M059J (cell line): ENCODE measurements at regions not wholly inside any gene's neighbourhood (a gene's known extent, or its start where the extent isn't known, plus 50 kb on each side); places are given as distances from the start of the nearest gene placed in this dataset.

Experiments used
- DNase-seq: peaks from one replicate; pipeline ENCODE4 v3.0.0-alpha.2; 2012; ENCODE audit warnings: low read depth

DNA sequence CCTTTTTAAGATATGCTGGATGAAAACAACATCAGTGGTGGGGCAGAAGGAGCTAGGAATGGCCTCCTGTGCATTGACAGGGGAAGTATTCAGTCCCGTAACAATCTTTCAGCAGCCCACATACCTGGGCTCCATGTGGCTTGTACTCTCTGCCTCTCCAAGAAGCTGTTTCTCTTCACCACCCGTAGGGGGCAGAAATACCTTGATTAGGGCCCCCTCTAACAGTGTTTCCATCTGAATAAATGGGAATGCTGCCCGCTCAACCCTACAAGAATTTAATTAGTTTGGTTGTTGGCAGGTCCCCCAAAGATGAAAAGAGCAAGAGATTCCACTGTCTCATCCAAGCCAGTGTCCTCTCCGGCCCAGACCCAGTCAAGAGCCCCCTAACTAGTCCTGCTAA lies 155.2 kb downstream of the SMIM20 start:
- DNase-seq, result peak; percentile 52

DNA sequence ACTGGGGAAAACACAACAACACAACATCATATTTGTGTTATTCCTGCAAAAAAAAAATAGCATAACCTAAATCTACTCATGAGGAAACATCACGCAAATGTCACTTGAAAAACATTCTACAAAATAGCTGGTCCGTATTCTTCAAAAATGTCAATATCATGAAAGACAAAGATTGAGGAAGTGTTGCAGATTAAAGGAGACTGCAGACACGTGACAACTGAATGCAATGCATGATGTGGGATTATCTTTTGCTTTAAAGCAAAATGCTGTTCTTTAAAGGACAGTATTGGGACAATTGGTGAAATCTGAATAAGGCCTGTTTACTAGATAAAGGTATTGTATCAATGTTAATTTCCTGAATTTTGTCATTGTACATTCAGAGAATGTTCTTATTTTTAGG lies 157.7 kb downstream of the SMIM20 start:
- DNase-seq, result no peak

DNA sequence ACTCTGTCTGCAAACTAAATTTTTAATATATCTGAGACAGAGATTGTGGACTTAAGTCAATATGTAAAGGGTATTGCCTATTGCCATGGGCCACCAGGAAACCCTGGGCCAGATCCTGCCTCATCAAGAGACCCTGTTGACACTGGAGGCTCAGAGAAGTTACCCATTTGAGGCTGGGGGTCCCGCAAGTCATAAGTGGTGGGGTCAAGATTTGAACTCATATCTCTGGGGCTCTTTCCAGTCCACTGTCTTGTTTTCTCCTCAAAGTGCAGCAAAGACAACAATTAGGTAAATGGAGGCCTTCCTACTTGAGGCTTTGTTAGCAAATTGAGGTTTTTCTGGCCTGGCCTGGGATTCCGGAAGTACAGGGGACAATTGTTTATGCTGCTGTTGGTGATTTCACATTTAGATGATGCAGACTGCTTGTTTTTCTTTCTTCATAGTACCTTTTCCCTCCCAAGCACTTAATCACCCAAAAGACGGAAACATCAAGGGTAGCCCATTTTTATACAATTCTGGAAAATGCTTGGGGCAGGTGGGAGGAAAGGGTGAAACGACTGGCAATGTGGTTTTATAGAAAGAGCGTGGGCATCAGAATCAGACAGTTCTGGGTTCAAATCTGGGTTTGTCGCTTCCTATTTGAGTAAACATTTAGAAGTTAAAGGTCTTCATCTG lies 160.0 kb downstream of the SMIM20 start:
- DNase-seq, result no peak

DNA sequence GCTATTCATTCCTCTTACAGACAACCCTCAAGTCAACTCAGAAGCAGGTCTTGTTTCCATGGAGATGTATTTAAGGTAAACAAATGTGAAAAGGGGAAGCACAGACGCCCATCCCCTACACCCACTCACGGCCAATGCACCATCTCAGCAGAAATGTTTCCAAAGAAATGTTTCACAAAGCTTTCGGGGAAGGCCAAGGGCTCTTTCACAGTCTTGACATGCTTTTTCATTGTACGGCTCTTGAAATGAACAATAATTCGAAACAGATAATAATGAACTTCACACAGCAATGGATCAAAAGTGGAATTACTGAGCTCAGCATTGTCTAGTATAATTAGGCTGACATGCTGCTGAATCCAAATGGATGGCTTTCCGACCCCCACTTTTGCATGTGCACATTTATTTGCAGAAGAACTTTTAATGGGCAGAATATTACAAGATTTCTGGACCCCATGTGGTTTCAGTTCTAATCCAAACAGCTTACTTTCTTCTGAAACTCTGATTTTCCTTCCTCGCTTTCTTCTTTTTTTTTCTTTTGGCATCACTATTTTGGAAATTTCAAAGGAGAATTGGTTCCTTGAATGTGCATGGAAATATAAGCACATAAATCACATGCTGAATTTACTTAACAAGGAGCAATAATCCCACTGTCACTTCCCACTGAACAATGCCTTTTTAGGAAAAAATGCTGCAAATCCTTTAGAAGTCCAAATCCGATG lies 160.9 kb downstream of the SMIM20 start:
- DNase-seq, result no peak

DNA sequence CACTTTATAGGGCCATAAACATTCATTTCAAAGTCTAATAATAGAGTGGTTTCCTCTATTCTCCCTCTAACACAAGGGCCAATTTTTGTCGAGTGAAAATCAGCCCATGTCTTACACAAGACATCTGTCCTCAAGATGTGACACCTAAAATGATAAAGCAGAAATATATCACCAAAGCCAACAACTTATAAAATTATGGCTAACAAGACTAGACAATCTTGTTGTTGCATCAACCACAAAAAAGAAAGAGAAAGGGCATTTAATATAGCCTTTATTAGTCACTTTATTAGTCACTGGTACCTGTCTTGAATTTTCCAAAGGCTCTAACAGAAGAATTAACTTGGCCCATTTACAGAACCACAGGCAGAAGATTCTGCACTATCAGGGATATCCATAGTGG lies 161.6 kb downstream of the SMIM20 start:
- DNase-seq, result peak; percentile 54

DNA sequence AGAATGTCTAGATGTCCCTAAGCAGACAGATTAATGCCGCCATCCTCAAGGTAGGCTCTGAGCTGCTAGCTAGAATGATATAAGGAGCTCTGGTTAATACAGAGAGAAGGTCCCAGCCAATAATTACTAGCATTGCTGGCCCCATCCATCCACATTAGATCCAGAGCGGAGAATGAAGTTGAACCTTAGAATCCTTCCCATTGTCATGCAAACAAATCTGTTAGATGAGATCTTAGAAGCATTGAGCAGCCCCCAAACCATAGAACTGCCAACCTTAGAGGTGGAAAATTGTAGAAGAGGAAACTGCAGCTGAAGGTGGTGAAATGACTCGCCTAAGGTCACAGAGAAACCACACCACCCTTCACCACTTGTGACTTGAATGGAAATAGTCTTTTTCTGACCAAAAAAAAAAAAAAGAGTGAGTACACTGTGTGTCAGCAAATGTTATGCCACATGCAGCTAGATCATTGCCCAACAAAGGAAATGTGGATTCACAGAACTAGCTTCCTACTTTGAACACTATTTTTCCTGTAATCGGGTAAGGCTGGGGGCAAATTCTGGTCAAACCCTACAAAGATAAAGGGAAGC lies 162.1 kb downstream of the SMIM20 start:
- DNase-seq, result peak; percentile 73

DNA sequence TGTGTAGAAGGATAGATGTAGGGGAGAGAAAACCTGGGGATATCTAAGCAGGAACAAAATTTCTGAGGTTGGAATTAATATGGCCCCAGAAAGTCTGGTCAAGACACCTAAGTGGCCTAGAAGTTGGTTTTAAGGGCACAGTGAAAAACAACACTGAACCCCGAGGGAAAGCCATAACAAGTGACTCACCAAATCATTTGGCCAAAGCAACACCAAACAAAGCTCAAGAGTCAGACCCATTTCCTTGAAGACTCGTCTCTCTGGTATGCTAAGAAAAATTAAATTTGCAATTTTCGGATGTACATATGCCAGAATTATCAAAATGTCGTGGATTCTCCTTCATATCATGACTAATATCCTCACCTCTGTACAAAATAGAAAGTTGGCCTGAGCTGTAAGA lies 162.9 kb downstream of the SMIM20 start:
- DNase-seq, result peak; percentile 80

DNA sequence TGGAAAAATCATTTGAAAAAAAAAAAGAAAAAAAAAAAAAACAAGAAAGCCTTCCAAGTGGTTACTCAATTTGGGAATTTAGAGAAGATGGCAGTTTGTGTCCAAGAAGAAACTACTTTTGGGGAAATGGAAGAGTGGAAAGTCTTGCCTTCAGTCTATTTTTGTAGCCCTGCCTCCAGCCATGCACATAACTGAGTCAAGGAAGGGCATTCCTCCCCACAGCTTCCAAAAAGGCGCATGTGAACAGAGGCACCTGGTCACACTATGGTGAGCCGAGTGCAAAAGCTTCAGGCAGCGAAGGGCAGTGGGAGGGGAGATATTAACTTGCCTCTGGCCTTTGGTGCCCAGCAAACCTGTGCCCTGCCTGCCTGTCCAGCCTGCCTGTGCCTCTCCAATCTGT lies 163.7 kb downstream of the SMIM20 start:
- DNase-seq, result no peak

DNA sequence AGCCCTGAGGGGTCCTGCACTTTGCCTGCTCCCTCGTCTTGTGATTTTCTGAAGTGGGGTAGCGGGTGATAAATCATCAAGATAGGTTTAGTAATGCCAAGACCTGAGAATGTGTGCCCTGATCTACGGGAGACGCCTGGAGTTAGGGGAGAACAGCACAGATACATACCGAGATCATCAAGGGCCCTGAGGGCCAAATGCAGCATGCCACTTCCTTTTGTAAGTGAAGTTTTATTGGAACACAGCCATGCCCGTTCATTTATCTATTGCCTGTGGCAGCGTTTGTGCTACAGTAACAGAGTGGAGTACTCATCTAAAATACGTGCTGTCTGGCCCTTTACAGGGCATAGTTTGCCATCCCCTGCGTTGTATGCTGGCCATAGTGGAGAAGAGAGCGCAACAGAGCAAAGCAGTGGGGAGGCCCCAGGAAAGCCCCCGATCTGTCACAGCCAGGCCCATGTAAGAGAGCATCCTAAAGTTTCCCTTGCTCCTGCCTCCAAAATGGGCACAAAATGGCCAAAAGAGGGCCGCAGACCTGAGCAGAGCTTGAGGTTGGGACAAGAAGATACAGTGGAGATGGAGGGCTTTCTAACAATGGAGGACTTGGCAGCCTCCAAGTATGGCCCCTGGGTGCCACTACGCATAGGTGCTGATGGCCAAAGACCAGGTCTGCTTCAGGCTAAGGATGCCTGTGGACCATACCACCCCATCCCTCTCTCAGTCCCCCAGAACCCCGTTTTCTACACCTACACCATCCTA lies 167.0 kb downstream of the SMIM20 start:
- no peak for DNase-seq

DNA sequence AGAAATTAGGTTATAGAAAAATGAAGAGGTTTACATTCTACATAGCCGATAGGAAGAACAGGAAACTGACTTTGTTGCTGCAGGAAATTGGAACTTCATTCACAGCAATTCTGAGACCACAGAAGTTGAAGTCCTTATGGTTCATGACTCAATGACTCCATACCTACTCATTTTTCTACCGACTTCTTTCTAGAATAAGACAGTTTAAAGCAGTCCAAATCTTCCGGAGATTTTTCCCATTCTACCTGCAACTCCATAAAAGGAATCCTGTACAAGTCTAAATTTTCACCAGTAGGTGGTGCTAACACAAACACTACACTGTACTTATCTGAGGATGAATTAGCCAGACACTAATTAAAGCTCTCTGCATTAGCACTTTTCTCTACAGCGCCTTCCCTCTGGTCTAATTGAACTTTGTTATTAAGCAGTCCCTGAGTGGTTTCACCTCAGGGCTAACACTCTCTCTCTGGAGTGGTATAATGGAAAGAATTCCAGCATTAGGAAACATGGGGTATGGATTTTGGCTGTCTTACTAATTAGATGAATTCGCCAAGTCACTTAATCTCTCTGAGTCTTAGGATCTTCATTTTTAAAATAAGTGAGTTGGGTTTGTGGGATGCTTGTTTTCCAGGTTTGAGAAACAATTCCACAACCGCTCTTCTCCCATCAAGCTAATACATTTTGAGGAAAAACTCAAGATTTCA lies 167.9 kb downstream of the SMIM20 start:
- peak; percentile 47 for DNase-seq

DNA sequence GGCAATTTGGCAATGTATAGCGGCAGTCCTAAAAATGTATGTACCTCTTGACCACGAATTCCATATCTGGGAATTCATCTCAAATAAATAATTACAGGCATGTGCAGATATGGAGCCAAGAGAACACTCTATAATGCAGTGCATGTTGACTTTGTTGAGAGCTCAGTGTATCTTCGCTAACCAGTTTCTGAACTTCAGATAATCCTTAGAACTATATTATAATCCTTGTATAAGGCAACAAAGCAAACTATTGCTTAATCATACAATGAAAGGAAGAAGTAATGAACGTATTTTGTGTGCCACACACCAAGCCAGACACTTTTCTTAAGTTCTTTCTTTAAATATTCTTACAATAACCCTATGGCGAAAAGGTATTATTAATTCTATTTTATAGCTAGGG lies 168.5 kb downstream of the SMIM20 start:
- DNase-seq, result no peak

DNA sequence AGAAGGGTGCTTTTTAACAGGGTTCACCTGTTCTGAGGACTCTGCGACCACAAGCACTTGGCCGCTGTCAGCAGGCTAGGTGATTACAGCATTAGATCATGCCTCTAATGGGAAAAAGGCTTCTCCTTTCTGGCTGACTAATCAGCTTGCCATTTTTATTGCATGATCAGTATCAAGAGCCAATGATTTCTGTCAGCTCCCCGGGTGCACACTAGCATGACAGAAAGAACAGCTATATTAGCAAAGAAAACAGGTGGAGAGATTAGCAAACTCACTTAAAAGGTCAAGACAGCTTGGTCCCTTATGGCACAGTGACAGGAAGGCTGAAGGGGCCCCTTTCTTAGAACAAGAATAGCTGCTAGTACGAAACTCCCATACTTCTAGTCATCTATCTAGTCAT lies 170.0 kb downstream of the SMIM20 start:
- DNase-seq, result peak; percentile 94

DNA sequence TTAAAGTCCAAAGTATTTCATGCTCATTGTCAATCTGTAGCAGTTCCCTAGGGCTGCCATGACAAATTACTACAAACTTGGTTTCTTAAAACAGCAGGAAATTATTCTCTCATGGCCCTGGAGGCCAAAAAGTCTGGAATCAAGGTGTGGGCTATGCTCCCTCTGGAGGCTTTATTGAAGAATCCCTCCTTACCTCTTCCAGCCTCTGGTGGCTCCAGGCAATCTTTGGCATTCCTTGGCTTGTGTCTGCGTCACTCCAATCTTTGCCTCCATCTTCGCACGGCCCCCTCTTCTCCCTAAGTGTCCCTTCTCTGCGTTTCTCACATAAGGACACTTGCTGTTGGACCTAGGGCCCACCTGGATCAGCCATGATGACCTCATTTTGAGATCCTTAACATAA lies 170.4 kb downstream of the SMIM20 start:
- peak; percentile 48 for DNase-seq

DNA sequence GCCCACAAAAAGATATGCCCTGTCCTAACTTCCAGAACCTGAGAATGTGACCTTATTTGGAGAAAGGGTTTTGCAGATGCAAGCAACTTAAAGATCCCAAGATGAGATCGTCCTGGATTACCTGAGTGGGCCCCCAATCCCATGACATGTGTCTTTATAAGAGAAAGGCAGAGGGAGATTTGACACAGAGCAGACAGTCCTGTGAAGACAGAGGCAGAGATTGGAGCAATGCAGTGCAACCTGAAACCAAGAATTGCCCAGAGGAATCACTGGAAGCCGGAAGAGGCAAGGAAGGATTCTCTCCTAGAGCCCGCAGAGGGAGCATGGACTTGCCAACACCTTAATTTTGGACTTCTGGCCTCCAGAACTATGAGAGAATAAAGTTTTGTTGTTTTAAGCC lies 171.5 kb downstream of the SMIM20 start:
- DNase-seq, result no peak

DNA sequence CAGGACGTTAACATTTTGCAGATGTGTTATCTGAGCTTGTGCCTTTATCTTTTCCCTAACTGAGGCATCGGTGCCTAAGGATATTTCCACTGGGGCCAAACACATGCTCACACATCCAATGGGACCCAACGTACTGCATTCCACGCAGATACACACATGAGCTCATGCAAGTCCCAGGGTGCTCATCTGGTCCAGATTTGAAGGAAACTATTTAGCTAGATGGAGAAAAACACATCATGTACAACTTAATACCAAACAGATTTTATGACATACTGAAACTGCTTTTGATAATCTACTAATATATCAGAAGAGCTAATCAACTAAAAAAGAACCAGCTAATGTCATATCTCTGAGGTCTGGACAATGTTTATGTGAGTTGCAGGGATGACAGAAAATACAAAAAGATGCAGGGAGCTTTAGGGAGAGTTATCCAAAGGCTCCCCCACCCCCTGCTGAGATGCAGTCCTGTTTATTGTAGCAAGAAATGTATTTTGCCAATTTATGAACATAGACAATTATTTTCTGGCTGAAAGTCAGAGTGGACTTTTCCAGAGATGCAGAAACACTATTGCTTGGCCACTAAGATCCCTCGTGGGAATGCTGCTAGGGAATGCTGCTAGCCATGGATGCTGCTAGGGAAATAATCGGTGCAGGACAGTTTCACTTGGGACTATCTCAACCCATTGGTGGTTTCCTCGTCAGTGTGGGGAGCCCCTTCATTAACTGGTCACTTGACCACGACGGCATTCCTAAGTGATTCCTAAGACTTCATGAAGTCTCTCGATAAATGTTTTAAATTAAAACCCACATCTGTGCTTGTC lies 172.8 kb downstream of the SMIM20 start:
- peak; percentile 61 for DNase-seq

DNA sequence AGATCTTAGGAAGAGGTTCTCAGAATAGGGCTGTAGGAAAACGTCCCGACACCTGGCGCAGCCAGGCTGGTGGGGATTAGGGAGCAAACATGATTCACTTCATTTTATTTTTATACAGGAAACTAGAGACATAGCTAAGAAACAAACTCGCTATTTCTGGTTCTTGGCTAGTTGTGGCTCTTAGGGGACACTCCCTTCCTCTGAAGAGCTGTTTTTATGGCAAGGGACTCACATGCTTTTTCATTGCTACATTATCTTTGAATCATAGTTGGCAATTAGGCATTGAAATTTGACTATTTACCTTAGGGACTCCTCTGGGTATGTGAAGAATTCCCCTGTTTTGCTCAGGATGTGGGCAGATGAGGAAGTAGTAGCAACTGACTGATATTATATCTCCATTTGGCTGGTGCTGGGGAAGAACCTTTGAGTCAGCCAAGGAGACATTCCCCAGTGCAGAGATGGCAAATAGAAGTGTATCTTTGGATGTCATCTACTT lies 174.5 kb downstream of the SMIM20 start:
- DNase-seq, result peak; percentile 85

DNA sequence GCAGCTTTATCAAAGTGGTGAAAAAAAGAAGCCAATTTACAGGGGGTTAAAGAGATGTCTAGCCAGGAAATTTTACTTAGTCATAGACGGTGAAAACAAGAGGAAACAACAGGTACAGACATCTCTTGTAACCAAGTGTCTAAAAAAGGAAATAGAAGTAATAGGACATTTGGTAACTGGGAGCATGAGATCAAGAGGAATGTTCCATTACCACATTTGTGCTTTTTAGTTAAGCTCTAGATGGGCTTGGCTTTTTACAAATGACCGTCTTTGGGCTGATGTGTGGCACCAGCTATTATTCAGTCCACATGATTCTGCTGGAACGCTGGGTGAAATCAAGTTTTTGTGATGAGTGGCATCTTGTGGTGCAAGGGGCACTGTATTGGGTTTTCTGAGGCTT lies 179.5 kb downstream of the SMIM20 start:
- DNase-seq, result no peak

DNA sequence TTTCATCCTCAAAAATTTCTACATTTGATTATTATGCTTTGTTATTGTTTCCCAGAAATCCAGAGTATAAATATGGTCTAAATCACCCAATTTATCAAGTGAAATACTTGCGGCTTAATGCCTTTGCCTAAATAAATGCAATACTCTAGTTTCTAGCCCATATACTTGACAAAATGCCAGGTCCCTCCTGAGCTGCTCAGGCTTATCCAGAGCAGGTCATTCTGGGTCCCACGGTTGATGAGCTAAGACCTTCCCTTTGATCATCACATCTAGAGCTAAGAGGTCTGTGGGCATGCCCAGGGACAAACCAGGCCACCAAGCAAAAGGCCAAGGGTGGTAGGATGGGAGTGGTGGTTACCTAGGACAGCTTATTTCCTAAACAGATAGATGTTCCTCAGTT lies 180.1 kb downstream of the SMIM20 start:
- no peak for DNase-seq

DNA sequence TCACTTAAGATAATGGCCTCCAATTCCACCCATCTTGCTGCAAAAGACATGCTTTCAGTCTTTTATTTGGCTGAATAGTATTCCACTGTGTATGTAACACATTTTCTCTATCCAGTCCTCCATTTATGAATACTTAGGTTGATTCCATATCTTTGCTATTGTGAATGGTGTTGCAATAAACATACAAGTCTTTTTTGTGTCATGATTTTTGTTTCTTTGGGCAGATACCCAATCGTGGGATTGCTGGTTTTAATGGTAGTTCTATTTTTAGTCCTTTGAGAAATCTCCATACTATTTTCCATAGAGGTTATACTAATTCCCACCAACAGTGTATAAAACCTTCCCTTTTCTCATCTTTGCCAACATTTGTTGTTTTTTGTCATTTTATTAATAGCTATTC lies 180.9 kb downstream of the SMIM20 start:
- DNase-seq, result no peak

DNA sequence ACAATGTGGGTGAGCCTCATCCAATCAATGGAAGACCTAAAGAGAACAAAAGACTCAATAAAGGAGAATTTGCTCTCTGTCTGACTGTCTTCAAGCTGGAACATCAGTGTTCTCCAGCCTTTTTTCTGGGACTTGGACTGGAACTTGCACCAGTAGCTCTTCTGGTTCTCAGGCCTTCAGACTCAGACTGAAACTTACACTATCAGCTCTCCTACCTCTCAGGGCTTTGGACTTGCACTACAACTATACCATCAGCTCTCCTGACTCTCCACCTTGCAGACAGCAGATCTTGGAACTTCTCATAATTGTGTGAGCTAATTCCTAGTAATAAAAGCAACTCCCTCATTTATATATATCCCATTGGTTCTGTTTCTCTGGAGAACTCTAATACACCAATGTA lies 185.9 kb downstream of the SMIM20 start:
- no peak for DNase-seq

DNA sequence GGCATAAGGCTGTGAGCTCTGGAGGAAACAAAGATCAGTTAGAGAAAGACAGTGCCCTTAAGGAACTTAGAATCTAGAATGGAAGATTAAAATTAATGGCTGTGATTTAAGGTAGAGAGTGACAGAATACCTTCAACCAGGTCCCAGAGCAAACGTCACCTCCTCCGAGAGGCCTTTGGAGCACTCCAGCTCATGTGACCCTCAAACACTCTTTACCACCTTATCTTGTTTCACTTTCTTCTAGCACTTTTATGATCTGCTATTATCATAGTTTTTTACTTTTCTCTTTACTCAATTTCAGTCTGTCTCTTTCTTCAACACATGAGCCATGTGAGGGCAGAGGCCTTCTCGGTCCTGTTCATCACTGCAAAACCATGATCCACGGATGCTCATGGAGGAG lies 187.0 kb downstream of the SMIM20 start:
- DNase-seq, result no peak
